ENCODE measurements at regions not wholly inside any gene's neighbourhood (a gene's known extent, or its start where the extent isn't known, plus 50 kb on each side); places are given as distances from the start of the nearest gene placed in this dataset.

DNA sequence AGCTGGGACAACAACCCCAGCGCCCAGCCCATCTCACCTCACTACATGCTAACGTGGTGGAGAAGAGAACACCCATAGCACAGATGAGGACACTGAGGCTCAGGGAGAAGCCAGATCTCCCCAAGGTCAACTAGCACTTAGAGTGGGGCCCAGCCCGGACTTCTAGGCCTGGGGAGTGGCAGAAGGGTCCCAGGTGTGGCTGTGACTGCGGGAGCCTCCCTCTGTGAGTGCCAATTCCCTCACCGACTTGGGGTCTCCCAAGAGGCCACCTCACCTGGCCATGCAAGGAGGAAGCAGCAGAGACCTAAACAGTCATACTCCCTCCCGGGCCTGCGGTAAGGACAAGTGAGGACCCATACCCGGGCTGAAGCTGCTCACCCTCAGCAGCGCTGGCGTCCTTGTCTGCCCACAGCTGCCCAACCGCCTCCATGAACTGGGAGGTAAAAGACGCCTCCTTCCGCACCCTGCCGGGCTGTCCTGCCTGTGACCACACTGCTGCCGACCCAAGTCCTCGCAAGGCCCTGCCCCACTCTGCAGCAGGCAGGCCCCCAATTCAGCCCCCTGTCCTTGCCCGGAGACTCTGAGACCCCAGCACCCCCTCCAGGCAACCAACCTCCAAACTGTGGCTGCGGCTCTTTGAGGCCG is 93.2 kb upstream of the RTL6 start:
- no peak for DNase-seq (ENCODE audit: low read depth)

GRCh38 chr22:44590291-44590690 is 92.3 kb upstream of the RTL6 start:
- DNase-seq (ENCODE audit: low read depth), result no peak

- DNase-seq (ENCODE audit: low read depth), result no peak
These were observed 91.8 kb upstream of the RTL6 start for GRCh38 chr22:44589831-44590230.

DNA sequence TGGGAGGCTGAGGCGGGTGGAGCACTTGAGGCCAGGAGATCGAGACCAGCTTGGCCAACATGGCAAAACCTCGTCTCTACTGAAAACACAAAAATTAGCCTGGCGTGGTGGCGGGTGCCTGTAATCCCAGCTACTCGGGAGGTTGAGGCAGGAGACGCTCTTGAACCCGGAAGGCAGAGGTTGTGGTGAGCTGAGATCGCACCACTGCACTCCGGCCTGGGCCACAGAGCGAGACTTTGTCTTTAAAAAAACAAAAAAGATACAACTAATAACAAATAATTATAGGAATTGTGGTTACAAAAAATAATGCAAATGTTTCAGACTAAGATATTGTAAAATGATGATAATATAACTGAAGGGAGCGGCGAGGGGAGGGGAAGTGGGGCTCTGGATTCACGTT is 90.3 kb upstream of the RTL6 start:
- no peak for DNase-seq (ENCODE audit: low read depth)

GRCh38 chr22:44587737-44588310 is 89.8 kb upstream of the RTL6 start:
- DNase-seq (ENCODE audit: low read depth), result no peak

DNA sequence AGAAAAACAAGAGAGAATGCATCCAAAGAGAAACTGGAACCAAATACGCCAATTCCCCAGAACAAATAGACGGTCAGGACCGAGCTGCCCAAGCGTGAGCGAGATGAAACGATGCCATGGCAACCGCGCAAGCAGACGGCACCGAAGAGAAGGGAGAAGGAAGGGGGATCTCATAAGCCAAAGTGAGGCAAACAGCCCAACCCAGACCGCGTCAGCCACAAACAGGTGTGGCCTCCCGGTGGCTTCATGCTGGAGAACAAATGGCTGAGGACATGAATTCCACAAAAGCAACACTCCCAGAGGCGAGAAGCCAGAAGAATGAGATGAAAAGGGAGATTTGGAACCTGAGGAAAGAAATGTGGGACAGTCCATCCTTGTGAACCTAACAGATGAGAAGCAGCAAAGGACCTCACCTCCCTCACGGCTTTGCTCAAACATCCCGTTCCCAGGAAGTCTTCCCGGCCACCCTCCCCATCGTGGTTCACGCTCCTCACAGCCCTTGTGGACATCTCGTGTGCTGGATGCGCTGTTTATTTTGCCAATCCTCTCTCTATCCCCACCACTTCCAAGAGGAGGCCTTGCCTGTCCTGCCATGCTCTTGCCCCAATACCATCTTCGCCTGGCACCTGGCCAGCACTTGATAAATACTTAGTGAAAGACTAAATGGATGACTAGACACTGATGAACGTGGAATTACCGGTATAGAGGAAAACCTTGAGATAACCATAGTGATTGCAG is 89.1 kb upstream of the RTL6 start:
- no peak for DNase-seq (ENCODE audit: low read depth)

GRCh38 chr22:44586351-44586990 is 88.4 kb upstream of the RTL6 start:
- no peak for DNase-seq (ENCODE audit: low read depth)

DNA sequence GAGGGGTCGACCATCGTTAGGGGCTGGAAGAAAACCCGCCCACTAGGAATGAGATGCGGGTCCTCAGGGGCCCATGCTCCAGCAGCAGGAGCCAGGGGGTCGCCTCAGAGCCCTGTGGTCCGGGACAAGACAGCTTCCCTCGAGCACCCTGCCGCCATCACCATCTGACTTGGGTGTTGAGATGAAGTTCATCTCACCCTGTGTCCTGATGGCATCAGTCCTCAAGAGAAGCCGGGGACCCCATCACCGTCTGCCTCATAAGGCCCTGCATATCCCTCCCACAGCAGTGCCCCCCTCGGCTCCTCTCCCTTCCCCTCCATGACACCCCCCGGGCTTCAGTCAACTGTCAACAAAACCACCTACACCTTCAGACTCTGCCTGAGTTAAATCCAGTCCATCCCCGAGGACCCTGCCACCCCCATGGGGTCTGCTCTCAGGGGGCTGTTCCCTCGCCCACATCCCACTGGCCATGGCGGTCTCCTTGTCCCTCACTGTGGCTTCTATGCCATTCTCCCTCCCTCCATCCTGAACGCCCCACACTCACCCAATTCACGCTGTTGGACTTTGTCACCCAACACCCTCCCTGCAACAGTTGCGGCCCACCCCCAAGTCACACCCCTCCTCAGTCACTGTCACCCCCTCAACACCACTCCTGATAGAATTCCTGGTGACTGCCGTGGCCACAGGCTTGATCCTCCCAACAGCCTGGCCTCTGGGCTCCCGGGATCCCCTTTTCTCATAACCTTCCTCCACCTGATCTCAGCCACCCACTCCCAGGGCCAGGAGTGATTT is 87.7 kb upstream of the RTL6 start:
- no peak for DNase-seq (ENCODE audit: low read depth)

GRCh38 chr22:44584256-44584902 is 86.3 kb upstream of the RTL6 start:
- no peak for DNase-seq (ENCODE audit: low read depth)

DNA sequence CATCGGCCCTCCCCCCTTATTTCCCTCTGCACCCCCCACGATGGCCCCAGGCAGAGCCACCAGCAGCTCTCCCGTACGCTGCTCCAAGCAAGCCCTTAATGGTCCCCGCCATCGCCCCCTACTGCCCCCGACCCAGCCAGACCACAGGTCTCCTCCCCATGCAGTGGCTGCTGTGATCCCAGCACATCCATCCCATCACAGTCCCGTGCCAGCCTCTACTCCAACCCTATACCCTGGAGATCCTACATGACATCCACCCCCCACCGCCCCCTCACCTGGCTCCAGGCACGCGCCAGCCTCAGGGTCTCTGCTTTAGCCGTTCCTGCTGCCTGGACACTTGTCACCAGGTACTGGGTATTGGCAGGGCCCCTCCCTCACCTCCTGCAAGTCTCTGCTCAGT is 85.8 kb upstream of the RTL6 start:
- DNase-seq (ENCODE audit: low read depth), result no peak

GRCh38 chr22:44583061-44583760 is 85.2 kb upstream of the RTL6 start:
- DNase-seq (ENCODE audit: low read depth), result no peak

- DNase-seq (ENCODE audit: low read depth), result no peak
These were observed 84.0 kb upstream of the RTL6 start for GRCh38 chr22:44582016-44582415.

GRCh38 chr22:44581096-44581435 is 83.0 kb upstream of the RTL6 start:
- DNase-seq (ENCODE audit: low read depth), result no peak

- DNase-seq (ENCODE audit: low read depth), result no peak
These were observed 82.4 kb upstream of the RTL6 start for GRCh38 chr22:44580176-44581095.

DNA sequence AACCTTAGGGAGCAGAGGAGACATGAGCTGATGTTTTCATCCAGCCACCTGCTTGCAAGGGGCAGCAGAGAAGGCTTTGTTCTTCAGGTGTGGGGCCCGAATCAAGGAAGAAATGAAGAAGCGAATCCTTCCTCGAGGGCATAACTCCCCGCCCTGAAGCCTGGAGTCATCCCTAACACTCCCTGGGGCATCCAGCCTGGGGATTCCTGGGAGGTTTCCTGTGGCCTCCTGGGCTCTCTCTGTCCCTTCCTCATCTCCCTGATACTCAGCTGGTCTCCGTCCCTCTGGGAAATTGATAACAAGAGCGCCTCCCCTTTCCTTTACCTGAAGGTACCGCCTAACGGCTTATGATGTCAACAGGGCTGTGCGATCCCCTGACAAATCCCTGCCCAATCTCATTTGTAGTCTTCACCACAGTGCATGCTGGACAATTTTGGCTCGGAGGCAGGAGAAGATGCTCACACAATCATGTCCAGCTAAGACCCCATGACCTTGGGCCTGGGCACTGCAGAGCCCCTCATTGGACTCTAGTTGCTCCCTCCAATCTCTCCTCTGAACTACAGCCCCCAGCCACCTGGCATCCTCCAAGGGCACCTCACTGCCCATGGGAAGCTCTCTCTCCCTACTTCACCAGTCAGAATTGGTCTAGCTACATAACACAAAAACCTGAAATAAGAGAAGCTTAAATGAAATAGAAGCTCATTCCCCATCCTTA is 80.6 kb upstream of the RTL6 start:
- no peak for DNase-seq (ENCODE audit: low read depth)

DNA sequence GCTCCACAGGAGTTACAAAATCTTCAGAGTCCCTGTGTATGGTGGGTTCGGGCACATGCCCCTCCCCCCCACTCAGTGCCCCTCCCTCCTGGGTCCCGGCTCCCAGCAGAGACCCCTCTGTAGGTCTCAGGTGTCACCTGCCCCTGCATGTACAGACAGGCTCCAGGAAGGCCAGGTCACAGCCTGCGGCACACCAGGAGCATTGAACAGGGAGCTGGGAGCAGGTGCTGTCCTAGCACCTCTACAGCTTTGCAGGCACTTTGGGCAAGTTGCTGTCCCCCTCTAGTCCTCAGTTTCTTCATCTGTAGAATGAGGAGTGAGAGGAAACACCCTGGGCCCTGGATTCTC is 80.1 kb upstream of the RTL6 start:
- no peak for DNase-seq (ENCODE audit: low read depth)

GRCh38 chr22:44577391-44578109 is 79.5 kb upstream of the RTL6 start:
- no peak for DNase-seq (ENCODE audit: low read depth)

GRCh38 chr22:44576311-44577260 is 78.6 kb upstream of the RTL6 start:
- DNase-seq (ENCODE audit: low read depth), result no peak
